ENCODE measurements at regions not wholly inside any gene's neighbourhood (a gene's known extent, or its start where the extent isn't known, plus 50 kb on each side); places are given as distances from the start of the nearest gene placed in this dataset.

DNA sequence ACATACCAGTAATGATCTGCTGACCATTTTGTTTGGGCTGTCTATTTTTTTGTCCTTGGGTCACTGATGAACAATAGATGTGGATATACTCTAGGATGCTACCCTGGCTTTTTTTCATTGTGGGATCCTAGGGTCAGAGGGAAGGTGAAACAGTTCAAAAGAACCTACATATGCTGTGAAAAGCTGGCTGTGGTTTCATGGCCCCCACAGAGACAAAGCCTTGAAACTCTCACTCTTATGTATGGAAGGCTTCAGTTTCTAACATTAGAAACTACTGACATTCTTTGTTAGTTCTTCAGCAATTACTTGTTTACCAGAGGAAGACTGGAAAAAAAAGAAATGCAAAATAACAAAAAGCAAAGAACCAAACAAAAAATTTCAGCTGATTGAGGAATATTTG, 250.7 kb downstream of the FAT3 start:
- TF ChIP-seq CEBPB (IDR thresholded peaks at IDR 0.05) = no peak
- TF ChIP-seq REST (IDR thresholded peaks at IDR 0.05; ENCODE audit: low read depth) = no peak
- TF ChIP-seq, protein P1, sequence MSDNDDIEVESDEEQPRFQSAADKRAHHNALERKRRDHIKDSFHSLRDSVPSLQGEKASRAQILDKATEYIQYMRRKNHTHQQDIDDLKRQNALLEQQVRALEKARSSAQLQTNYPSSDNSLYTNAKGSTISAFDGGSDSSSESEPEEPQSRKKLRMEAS (IDR thresholded peaks at IDR 0.05) = no peak
- TF ChIP-seq CREB1 (IDR thresholded peaks at IDR 0.05; ENCODE audit: low read depth) = no peak
- no peak for TF ChIP-seq NFIC (IDR thresholded peaks at IDR 0.05)
- no peak for TF ChIP-seq EP300 (IDR thresholded peaks at IDR 0.05; ENCODE audit: borderline replicate concordance)
- TF ChIP-seq TCF12 (IDR thresholded peaks at IDR 0.05; ENCODE audit: low read depth) = no peak
- no peak for TF ChIP-seq TEAD4 (IDR thresholded peaks at IDR 0.05)
- TF ChIP-seq FOXM1 (IDR thresholded peaks at IDR 0.05; ENCODE audit: borderline replicate concordance, low read depth) = no peak
- TF ChIP-seq YY1 (IDR thresholded peaks at IDR 0.05; ENCODE audit: low read depth) = no peak
- no peak for TF ChIP-seq RAD21 (IDR thresholded peaks at IDR 0.05; ENCODE audit: low read depth)
- TF ChIP-seq ZBTB7A (IDR thresholded peaks at IDR 0.05; ENCODE audit: low read depth) = no peak
- TF ChIP-seq, protein P2, sequence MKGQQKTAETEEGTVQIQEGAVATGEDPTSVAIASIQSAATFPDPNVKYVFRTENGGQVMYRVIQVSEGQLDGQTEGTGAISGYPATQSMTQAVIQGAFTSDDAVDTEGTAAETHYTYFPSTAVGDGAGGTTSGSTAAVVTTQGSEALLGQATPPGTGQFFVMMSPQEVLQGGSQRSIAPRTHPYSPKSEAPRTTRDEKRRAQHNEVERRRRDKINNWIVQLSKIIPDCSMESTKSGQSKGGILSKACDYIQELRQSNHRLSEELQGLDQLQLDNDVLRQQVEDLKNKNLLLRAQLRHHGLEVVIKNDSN (IDR thresholded peaks at IDR 0.05) = no peak
- no peak for TF ChIP-seq TAF1 (IDR thresholded peaks at IDR 0.05; ENCODE audit: low read depth)
- no peak for TF ChIP-seq EGR1 (IDR thresholded peaks at IDR 0.05)

- TF ChIP-seq, protein P2 (IDR thresholded peaks at IDR 0.05) = no peak
- TF ChIP-seq CREB1 (IDR thresholded peaks at IDR 0.05; ENCODE audit: low read depth) = no peak
- no peak for TF ChIP-seq ZBTB7A (IDR thresholded peaks at IDR 0.05; ENCODE audit: low read depth)
- no peak for TF ChIP-seq CEBPB (IDR thresholded peaks at IDR 0.05)
- no peak for TF ChIP-seq TCF12 (IDR thresholded peaks at IDR 0.05; ENCODE audit: low read depth)
- TF ChIP-seq EGR1 (IDR thresholded peaks at IDR 0.05) = no peak
- no peak for TF ChIP-seq YY1 (IDR thresholded peaks at IDR 0.05; ENCODE audit: low read depth)
- TF ChIP-seq NFIC (IDR thresholded peaks at IDR 0.05) = no peak
- TF ChIP-seq REST (IDR thresholded peaks at IDR 0.05; ENCODE audit: low read depth) = no peak
- TF ChIP-seq TAF1 (IDR thresholded peaks at IDR 0.05; ENCODE audit: low read depth) = no peak
- TF ChIP-seq TEAD4 (IDR thresholded peaks at IDR 0.05) = no peak
Observed at GRCh38 chr11:92475819-92476218, 251.2 kb downstream of the FAT3 start.

DNA sequence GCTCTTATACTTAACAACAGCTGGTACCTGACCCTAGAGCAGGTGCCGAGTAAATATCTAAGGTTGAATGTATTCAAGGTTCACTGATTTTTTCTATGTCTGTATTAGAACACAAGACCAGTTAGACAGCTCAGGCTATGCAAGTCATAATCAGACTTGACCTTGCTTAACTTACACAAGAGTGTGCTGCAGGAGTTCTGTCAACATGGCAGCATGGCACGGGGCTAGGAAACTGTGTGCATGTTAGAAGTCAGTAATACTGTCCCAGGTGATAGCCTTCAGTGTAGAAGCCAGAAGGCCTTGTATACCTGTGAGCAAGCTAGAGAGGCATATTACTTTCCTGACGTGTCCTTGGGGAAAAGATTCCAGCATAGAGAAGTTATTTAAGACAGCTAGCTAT, 253.1 kb downstream of the FAT3 start:
- TF ChIP-seq FOXM1 (IDR thresholded peaks at IDR 0.05; ENCODE audit: borderline replicate concordance, low read depth) (no peak), EGR1 (IDR thresholded peaks at IDR 0.05) (no peak), CEBPB (IDR thresholded peaks at IDR 0.05) (no peak), TEAD4 (IDR thresholded peaks at IDR 0.05) (no peak), TAF1 (IDR thresholded peaks at IDR 0.05; ENCODE audit: low read depth) (no peak), EP300 (IDR thresholded peaks at IDR 0.05; ENCODE audit: borderline replicate concordance) (no peak), REST (IDR thresholded peaks at IDR 0.05; ENCODE audit: low read depth) (no peak), TCF12 (IDR thresholded peaks at IDR 0.05; ENCODE audit: low read depth) (no peak), YY1 (IDR thresholded peaks at IDR 0.05; ENCODE audit: low read depth) (no peak), ZBTB7A (IDR thresholded peaks at IDR 0.05; ENCODE audit: low read depth) (no peak), CREB1 (IDR thresholded peaks at IDR 0.05; ENCODE audit: low read depth) (no peak), NFIC (IDR thresholded peaks at IDR 0.05) (no peak), RAD21 (IDR thresholded peaks at IDR 0.05; ENCODE audit: low read depth) (no peak)
- TF ChIP-seq, protein P2 (IDR thresholded peaks at IDR 0.05) = no peak
- TF ChIP-seq, protein P1 (IDR thresholded peaks at IDR 0.05) = no peak

DNA sequence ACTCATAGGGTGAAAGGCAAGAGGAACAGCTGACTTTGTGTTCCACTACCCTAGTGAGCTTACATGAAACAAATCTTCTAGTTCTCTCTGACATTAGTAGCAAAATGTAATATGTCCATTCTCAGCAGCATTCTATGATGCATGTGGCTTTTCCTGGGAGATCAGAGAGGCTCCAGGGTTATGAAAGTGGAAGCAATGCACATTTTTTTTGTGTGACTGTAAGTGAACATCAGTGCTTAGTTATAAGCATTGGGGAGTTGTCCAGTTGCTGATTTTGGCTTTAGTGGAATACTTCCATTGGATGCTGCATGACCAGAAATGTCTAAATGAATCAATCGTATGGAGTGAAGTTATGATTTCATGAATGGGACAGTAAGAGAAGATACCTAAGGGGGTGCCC, 255.9 kb downstream of the FAT3 start:
- TF ChIP-seq, protein P1 (IDR thresholded peaks at IDR 0.05) = no peak
- TF ChIP-seq TCF12 (IDR thresholded peaks at IDR 0.05; ENCODE audit: low read depth) (no peak), ZBTB7A (IDR thresholded peaks at IDR 0.05; ENCODE audit: low read depth) (no peak), TEAD4 (IDR thresholded peaks at IDR 0.05) (no peak), EGR1 (IDR thresholded peaks at IDR 0.05) (no peak), TAF1 (IDR thresholded peaks at IDR 0.05; ENCODE audit: low read depth) (no peak), CREB1 (IDR thresholded peaks at IDR 0.05; ENCODE audit: low read depth) (no peak), NFIC (IDR thresholded peaks at IDR 0.05) (no peak), REST (IDR thresholded peaks at IDR 0.05; ENCODE audit: low read depth) (peak; percentile 26; the same call in 1 of the 2 replicates)
